HUES48 (cell line): ENCODE measurements at regions not wholly inside any gene's neighbourhood (a gene's known extent, or its start where the extent isn't known, plus 50 kb on each side); places are given as distances from the start of the nearest gene placed in this dataset.

Experiments used
- H3K27ac ChIP-seq: one replicate; pipeline ENCODE4 v1.7.0; 2013; ENCODE audit warnings: low read depth, low read length, inconsistent platforms
- H3K27me3 ChIP-seq: 2 replicates; pipeline ENCODE4 v1.6.1; 2013; ENCODE audit warnings: mild to moderate bottlenecking, low read length; ENCODE audit not compliant: control insufficient read depth, insufficient read depth
- H3K36me3 ChIP-seq: 2 replicates; pipeline ENCODE4 v1.6.1; 2013; ENCODE audit warnings: low read length; ENCODE audit not compliant: control insufficient read depth, insufficient read depth
- H3K4me1 ChIP-seq: 2 replicates; pipeline ENCODE4 v1.6.1; 2013; ENCODE audit warnings: mild to moderate bottlenecking, low read length; ENCODE audit not compliant: control insufficient read depth, insufficient read depth
- H3K4me3 ChIP-seq: 2 replicates; pipeline ENCODE4 v1.5.1; 2013; ENCODE audit warnings: mild to moderate bottlenecking, low read depth, low read length
- H3K9ac ChIP-seq: 2 replicates; pipeline ENCODE4 v1.6.1; 2013; ENCODE audit warnings: mild to moderate bottlenecking, low read depth, low read length, moderate library complexity
- H3K9me3 ChIP-seq: 2 replicates; pipeline ENCODE4 v1.6.1; 2013; ENCODE audit warnings: low read length; ENCODE audit not compliant: control insufficient read depth, insufficient read depth

DNA sequence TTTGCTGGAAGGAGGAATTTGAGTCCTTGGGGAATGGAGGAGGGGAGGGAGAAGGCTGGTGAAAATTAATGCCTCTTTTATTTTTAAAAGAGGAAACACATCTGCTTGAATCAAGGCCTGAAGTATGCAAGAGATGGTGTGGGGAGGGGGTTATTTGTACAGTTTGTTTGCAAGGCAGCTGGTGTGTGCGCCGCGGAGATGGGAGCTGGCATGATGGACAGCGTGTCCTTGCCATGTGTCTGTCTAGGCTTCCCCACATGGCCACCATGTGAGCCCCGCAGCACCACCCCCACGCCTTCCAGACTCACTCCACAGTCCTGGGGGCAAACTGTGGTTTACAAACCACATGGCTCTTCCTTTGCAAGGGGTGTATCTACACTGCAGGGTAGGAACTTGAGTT is 154.8 kb upstream of the APCDD1 start:
- Histone ChIP-seq H3K4me1 (peaks cover 8% of the 10 kb centered on the region; the same call in 1 of the 2 replicates), H3K36me3 (no peaks in the 10 kb centered on the region), H3K27ac (no peak overlapping the region), H3K9ac (no peak overlapping the region), H3K4me3 (no peak overlapping the region), H3K27me3 (no peaks in the 10 kb centered on the region), H3K9me3 (no peaks in the 10 kb centered on the region)

DNA sequence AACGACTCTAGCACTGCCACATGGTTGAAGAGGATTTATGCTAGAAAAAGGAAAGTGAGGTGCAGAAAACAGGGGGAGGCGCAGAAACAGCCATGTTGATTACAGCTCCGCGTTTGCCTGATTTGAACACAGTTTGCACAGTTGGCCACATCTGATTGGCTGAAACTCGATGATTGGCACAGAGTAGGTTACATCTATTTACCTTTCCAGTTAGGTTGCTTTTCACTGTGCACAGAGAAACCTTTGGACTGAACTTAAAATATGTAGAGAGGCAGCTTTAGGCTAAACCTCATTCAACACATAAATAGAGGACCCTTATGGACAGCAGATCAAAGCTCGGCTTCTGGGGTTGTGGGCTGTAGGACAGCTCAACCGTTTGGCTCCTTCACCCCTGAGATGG is 153.7 kb upstream of the APCDD1 start:
- Histone ChIP-seq H3K9me3 (no peaks in the 10 kb centered on the region), H3K4me3 (no peak overlapping the region), H3K36me3 (no peaks in the 10 kb centered on the region), H3K9ac (no peak overlapping the region), H3K4me1 (peaks cover 8% of the 10 kb centered on the region; the same call in 1 of the 2 replicates), H3K27ac (no peak overlapping the region), H3K27me3 (no peaks in the 10 kb centered on the region)

DNA sequence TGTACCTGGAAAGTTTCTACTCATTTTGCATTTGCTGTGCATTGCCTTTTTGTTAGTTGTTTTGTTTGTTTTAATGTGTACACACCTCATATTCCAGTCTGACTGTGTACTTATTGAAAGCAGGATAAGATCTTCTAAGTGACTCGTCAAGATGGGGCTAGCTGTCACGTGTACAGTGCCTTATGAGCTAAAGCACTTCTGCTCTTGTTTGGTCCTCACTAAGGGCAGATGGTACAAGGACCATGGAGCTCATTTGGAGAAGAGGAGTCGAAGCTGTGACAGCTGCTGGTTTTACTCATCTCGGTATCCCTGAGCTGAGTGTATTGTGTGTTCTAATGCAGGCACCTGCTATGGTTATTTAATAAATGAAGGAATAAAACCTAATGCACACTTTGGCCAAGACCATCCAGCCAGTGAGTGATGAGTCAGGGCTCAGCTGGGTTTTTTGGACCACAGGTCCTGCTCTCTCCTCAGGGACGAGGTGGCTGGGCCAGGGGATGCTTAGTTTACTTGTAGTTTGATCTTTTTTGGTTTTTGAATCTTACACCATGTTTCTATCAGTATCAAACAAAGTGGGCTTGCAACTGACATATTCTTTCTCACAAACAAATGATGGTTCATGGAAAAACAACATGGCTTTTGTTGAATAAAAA is 152.5 kb upstream of the APCDD1 start:
- Histone ChIP-seq H3K4me3 (no peak overlapping the region), H3K4me1 (peaks cover 8% of the 10 kb centered on the region; the same call in 1 of the 2 replicates), H3K9ac (no peak overlapping the region), H3K27me3 (no peaks in the 10 kb centered on the region), H3K9me3 (no peaks in the 10 kb centered on the region), H3K27ac (no peak overlapping the region), H3K36me3 (no peaks in the 10 kb centered on the region)

DNA sequence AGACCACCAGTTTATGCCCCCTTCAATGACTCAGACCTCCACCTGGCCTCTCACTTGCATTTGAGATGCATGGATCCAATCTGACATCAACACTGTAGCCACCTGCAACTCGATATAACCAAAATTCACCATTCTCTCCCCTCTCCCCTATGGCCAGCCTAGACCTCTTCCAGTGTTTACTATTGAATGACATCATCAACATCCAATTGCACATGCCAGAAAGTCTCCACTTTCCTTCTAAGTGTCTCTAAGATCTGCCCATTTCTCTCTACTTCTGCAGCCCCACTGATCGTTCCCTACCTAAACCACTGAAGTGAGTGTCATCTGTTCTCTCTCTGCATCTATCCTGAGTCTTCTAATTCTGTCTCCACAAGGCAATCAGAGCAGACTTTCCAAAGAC is 151.3 kb upstream of the APCDD1 start:
- H3K4me1 ChIP-seq: 0 out of 2 replicates have a peak, but pooled peaks cover 3% of the 10 kb centered on the region
- no peak overlapping the region for H3K27ac ChIP-seq
- H3K27me3 ChIP-seq: no peaks in the 10 kb centered on the region
- H3K4me3 ChIP-seq: no peak overlapping the region
- H3K9me3 ChIP-seq: no peaks in the 10 kb centered on the region
- no peak overlapping the region for H3K9ac ChIP-seq
- H3K36me3 ChIP-seq: no peaks in the 10 kb centered on the region

DNA sequence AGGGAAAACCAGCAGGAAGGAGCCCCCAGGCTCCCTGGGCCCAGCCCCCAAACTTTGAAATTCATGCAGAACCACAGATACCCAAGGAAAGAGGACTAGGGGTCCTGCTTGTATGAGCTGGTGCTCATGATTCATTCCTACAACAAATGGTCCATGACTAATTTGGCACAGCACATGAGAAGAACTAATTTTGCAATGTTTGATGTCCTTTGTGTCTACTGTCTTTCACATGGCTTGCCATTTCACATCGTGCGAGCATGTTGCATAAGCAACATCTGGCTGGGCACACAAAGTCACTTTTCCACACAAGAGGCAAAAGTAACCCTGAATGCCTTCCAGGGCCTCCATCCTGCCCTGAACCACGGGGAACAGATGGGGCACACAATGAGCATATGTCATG is 149.6 kb upstream of the APCDD1 start:
- no peak overlapping the region for H3K27ac ChIP-seq
- H3K4me3 ChIP-seq: no peak overlapping the region
- 0 out of 2 replicates have a peak, but pooled peaks cover 3% of the 10 kb centered on the region for H3K4me1 ChIP-seq
- no peaks in the 10 kb centered on the region for H3K36me3 ChIP-seq
- no peak overlapping the region for H3K9ac ChIP-seq
- H3K9me3 ChIP-seq: no peaks in the 10 kb centered on the region
- H3K27me3 ChIP-seq: no peaks in the 10 kb centered on the region

DNA sequence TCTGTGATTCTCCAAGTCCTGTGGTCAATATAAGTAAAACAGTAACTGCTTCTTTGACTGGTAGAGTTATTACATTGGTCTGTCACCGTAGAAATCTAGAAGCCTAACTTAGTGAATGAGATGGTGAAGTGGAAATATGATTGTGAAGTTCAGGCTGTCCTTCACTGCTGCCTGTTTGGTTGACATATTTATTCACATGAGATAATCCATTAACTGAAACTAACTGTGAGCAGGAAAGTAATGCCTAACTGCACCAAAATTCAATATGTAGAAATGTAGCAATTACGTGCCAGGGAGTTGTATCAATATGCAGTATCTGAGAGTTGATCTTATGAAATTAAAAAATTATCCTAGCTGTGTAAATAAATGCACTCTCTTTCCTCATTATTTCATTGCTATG is 147.7 kb upstream of the APCDD1 start:
- Histone ChIP-seq H3K9ac (no peak overlapping the region), H3K4me3 (no peak overlapping the region), H3K27ac (no peak overlapping the region), H3K36me3 (no peaks in the 10 kb centered on the region), H3K4me1 (no peaks in the 10 kb centered on the region), H3K27me3 (no peaks in the 10 kb centered on the region), H3K9me3 (no peaks in the 10 kb centered on the region)

DNA sequence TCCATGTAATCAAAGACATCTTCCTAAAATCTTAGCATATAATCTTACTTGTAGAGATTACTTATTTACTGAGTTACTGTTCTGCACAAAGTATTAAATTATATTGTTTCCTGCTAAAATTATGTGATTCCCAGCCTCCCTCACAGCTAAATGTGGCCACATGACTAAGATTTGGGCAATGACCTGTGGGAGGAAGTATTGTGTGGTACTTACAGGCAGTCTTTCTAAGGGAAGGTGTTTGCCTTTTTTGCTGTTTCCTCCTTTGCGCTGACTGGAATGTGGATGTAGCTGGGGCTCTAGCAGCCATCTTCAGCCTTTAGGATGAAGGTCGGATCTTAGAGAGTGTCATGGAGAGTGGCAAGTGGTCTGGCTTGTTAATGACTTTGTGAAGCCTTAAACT is 146.3 kb upstream of the APCDD1 start:
- Histone ChIP-seq H3K9ac (no peak overlapping the region), H3K4me3 (no peak overlapping the region), H3K4me1 (no peaks in the 10 kb centered on the region), H3K36me3 (no peaks in the 10 kb centered on the region), H3K9me3 (no peaks in the 10 kb centered on the region), H3K27ac (no peak overlapping the region), H3K27me3 (no peaks in the 10 kb centered on the region)

DNA sequence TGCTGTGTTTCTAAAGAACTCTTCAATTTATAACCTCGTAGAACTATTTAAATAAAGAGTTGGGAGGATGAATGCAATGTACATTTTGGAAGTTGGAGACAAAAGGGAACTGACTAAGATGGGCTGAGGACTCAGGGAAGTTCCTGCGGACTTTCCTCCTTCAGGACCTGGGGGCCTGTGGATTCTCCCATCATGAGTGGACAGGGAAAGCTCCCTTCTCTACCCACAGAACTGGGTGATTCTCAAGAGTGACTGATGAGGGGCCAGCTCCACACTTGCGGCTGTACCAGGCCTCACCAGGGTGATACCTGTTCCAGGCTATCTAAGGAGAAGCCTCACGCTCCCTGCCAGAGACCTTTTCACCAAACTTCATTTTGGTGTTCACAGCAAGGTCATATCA is 143.8 kb upstream of the APCDD1 start:
- Histone ChIP-seq H3K4me3 (no peak overlapping the region), H3K27me3 (no peaks in the 10 kb centered on the region), H3K9ac (no peak overlapping the region), H3K4me1 (no peaks in the 10 kb centered on the region), H3K9me3 (no peaks in the 10 kb centered on the region), H3K36me3 (no peaks in the 10 kb centered on the region), H3K27ac (no peak overlapping the region)

DNA sequence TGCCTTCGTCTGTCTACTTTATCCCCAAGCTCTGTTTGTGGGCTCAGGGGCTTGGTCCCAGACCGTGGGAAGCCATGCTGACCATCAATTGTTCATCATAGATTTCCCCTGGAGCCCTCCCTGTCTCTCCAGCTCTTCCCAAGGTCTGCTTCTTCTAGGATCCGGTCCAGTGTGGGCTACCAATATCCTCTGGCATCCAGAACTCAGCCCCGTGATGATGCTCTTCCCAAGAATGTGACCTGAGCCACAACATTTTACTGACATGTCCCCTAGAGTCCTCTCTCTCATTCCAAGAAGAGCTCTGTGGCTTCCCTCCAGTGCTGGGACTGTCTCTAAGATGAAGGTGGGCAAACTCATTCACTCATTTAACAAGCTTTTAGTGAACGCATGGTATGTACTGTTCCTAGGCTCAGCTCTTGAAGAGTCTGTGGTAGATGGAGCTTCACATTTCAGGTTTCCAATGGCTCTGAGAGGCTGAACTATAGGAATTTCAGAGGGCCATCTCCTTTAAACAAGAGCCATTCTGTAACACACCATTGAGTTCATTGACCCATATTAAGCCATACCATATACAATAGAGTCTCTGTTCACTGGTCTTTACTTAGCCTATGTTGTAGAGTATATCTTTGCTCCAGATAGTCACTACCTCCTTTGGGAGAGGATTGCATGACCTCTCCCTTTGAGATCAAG is 142.0 kb upstream of the APCDD1 start:
- no peak overlapping the region for H3K27ac ChIP-seq
- H3K27me3 ChIP-seq: no peaks in the 10 kb centered on the region
- H3K36me3 ChIP-seq: no peaks in the 10 kb centered on the region
- no peak overlapping the region for H3K4me3 ChIP-seq
- peaks cover 6% of the 10 kb centered on the region for H3K4me1 ChIP-seq
- H3K9me3 ChIP-seq: peaks cover 4% of the 10 kb centered on the region; the same call in 1 of the 2 replicates
- no peak overlapping the region for H3K9ac ChIP-seq

DNA sequence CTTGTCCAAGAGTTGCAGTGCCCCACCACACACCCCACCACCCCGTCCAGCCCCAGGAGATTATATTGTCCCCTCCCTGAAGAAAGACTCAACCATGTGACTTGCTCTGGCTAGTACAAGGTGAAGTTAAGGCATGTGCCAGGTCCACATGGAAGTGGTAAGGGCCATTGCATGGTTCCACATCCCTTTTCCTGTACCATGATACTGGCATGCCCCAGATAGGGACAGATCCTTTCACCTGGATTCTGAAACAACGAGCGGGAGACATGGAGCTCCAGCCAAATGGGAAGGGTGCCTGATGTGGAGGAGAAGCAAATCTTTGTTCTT is 141.5 kb upstream of the APCDD1 start:
- H3K27me3 ChIP-seq: no peaks in the 10 kb centered on the region
- peaks cover 11% of the 10 kb centered on the region for H3K4me1 ChIP-seq
- H3K27ac ChIP-seq: no peak overlapping the region
- H3K9ac ChIP-seq: no peak overlapping the region
- no peaks in the 10 kb centered on the region for H3K36me3 ChIP-seq
- H3K4me3 ChIP-seq: no peak overlapping the region
- peaks cover 4% of the 10 kb centered on the region; the same call in 1 of the 2 replicates for H3K9me3 ChIP-seq

DNA sequence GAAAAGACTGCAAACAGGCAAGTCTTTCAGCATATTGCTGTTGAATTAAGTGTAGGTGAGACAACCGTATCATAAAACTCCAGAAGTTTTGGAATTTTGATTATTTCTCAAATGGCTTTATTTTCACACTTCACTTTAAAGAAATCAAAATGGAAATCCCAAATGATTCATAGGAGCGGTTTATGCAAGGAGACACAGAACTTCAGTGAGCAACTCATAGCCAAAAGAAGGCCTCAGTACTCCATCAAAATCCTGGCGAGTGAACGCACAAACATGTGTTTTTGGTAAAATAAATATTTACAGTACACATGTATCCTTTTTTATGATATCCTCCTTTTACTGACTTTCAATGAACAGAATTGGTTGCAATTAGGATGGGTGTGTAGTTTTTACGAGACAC is 140.4 kb upstream of the APCDD1 start:
- H3K9ac ChIP-seq: no peak overlapping the region
- H3K4me1 ChIP-seq: peaks cover 20% of the 10 kb centered on the region
- H3K36me3 ChIP-seq: no peaks in the 10 kb centered on the region
- H3K9me3 ChIP-seq: peaks cover 4% of the 10 kb centered on the region; the same call in 1 of the 2 replicates
- H3K4me3 ChIP-seq: no peak overlapping the region
- H3K27me3 ChIP-seq: no peaks in the 10 kb centered on the region
- H3K27ac ChIP-seq: no peak overlapping the region
